Germinal center (tissue), 1 donor: ENCODE measurements at regions not wholly inside any gene's neighbourhood (a gene's known extent, or its start where the extent isn't known, plus 50 kb on each side); places are given as distances from the start of the nearest gene placed in this dataset.
"Not testable (repeated sequence)": the region's sequence is repeated elsewhere in the genome, so short reads cannot be mapped to it uniquely, and the experiment has no call there.

ENCODE experiments used
- DNase-seq: peaks from one replicate; pipeline ENCODE4 v3.0.0; 2012; ENCODE audit warnings: mixed read lengths, low spot score

GRCh38 chr3:34056951-34057390, 258.5 kb downstream of the PDCD6IP start:
- no peak for DNase-seq

GRCh38 chr3:34060995-34061394, 262.6 kb downstream of the PDCD6IP start:
- not testable (repeated sequence) for DNase-seq

GRCh38 chr3:34065901-34066300, 267.5 kb downstream of the PDCD6IP start:
- no peak for DNase-seq

- no peak for DNase-seq
These were observed 267.9 kb downstream of the PDCD6IP start for GRCh38 chr3:34066328-34066727.

- no peak for DNase-seq
These were observed 268.6 kb downstream of the PDCD6IP start for GRCh38 chr3:34066999-34067398.

GRCh38 chr3:34067536-34068051, 269.2 kb downstream of the PDCD6IP start:
- no peak for DNase-seq

GRCh38 chr3:34068505-34068904, 270.1 kb downstream of the PDCD6IP start:
- DNase-seq: no peak

GRCh38 chr3:34070831-34071585, 272.6 kb downstream of the PDCD6IP start:
- DNase-seq: no peak

- no peak for DNase-seq
These were observed 273.9 kb downstream of the PDCD6IP start for GRCh38 chr3:34072297-34072696.

GRCh38 chr3:34073111-34073510, 274.7 kb downstream of the PDCD6IP start:
- DNase-seq: peak; percentile 15

- DNase-seq: no peak
These were observed 275.5 kb downstream of the PDCD6IP start for GRCh38 chr3:34073961-34074360.

- DNase-seq: no peak
These were observed 277.5 kb downstream of the PDCD6IP start for GRCh38 chr3:34075975-34076374.

- DNase-seq: no peak
These were observed 279.2 kb downstream of the PDCD6IP start for GRCh38 chr3:34077417-34078195.

GRCh38 chr3:34078418-34078817, 280.0 kb downstream of the PDCD6IP start:
- DNase-seq: no peak

GRCh38 chr3:34079849-34080248, 281.4 kb downstream of the PDCD6IP start:
- DNase-seq: not testable (repeated sequence)

GRCh38 chr3:34090379-34090778, 291.9 kb downstream of the PDCD6IP start:
- DNase-seq: not testable (repeated sequence)

GRCh38 chr3:34090876-34091275, 292.4 kb downstream of the PDCD6IP start:
- DNase-seq: no peak

GRCh38 chr3:34094280-34094679, 295.9 kb downstream of the PDCD6IP start:
- not testable (repeated sequence) for DNase-seq

GRCh38 chr3:34102288-34102687, 303.9 kb downstream of the PDCD6IP start:
- DNase-seq: no peak

- DNase-seq: no peak
These were observed 307.9 kb downstream of the PDCD6IP start for GRCh38 chr3:34106379-34106778.

- DNase-seq: peak; percentile 40
These were observed 308.4 kb downstream of the PDCD6IP start for GRCh38 chr3:34106879-34107278.

GRCh38 chr3:34107669-34108068, 309.2 kb downstream of the PDCD6IP start:
- DNase-seq: no peak

GRCh38 chr3:34109021-34109420, 310.6 kb downstream of the PDCD6IP start:
- DNase-seq: no peak
